Ovary (tissue), 7 donors: ENCODE measurements at regions not wholly inside any gene's neighbourhood (a gene's known extent, or its start where the extent isn't known, plus 50 kb on each side); places are given as distances from the start of the nearest gene placed in this dataset.

ENCODE experiments used
- DNase-seq, 5 donors: peaks; one replicate each; pipeline ENCODE4 v3.0.0-alpha.2; 2019 to 2020
- H3K27ac ChIP-seq, 2 donors: fragments of 200-600 bp; one replicate each; pipeline versions ENCODE4 v1.5.1 to v1.8.0; 2019 to 2022
- H3K27me3 ChIP-seq: fragments of 200-600 bp; one replicate; pipeline ENCODE4 v1.8.0; 2022
- H3K36me3 ChIP-seq: fragments of 200-600 bp; sonication (generic); one replicate; pipeline ENCODE4 v1.5.1; 2019
- H3K4me1 ChIP-seq: one replicate; pipeline ENCODE4 v1.8.1; 2013; ENCODE audit warnings: mild to moderate bottlenecking, moderate library complexity; ENCODE audit not compliant: insufficient read depth
- H3K4me3 ChIP-seq: fragments of 200-600 bp; sonication (generic); one replicate; pipeline ENCODE4 v1.5.1; 2017
- H3K9me3 ChIP-seq, 2 donors: fragments of 200-600 bp in 1 of 2; sonication (generic) in 1 of 2; one replicate each; pipeline versions ENCODE4 v1.5.1 to v1.8.1; 2013 to 2019; ENCODE audit warnings: mild to moderate bottlenecking in 1 of 2, moderate library complexity in 1 of 2
- EP300 ChIP-seq: sonication (generic); formaldehyde crosslinking; IDR thresholded peaks from one replicate; pipeline ENCODE4 v1.6.1; 2017; ENCODE audit warnings: antibody characterized with exemption
- POLR2A ChIP-seq: fragments of 450-650 bp; IDR thresholded peaks from one replicate; pipeline ENCODE4 v1.6.1; 2017; ENCODE audit warnings: antibody characterized with exemption, mild to moderate bottlenecking, moderate library complexity
- WGBS, 3 donors: extraction: QIAGEN DNeasy Blood & Tissue Kit in 1 of 3; methylation state at CpG; one replicate each; pipeline versions ENCODE4 v1.1.5 to v1.1.7; 2013 to 2017; 5-methylcytosine and 5-hydroxymethylcytosine counted together
- intact Hi-C, 4 donors: fragments of 100-400 bp; cut with DNase I; formaldehyde crosslinking; loops; one replicate each; pipeline versions ENCODE4 v1.11.0 to v1.15.1; 2022 to 2023
- TF ChIP-seq, protein P1 (sequence below), 3 donors: fragments of 450-650 bp in 2 of 3; fragments of 200-600 bp in 1 of 3; IDR thresholded peaks; one replicate each; pipeline versions ENCODE4 v1.5.1 to v1.8.0; 2016 to 2022; ENCODE audit warnings: antibody characterized with exemption in 3 of 3, mild to moderate bottlenecking in 1 of 3
- donor health status: DM: no; HTN: no; CAD: no; lungs with moderate emphysema.
- donor health status: DM: no; HTN: no; CAD: no.
- donor health status: Bipolar disorder and iron deficiency.
- donor health status: DM: no; HTN: no; CAD: no.
- donor health status: DM: yes; HTN: yes; CAD: no.

DNA sequence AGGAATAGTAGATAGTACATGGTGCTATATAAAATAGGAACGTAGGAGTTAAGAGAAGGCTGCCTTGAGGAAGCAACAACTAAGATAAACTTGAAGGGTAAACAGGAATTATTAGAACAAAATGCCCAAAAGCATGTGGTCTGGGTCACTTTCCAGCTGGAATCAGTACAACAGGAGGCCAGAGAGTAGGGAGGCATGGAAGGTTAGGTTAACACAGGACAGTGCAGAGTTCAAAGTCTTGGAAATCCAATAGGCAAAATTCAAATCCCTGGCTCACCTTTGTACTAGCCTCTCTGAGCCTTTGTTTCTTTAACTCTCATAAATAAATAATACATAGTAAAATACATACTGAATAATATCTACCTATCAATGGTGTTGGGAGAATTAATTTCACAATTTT, 69.0 kb upstream of the NEK7 start:
- intact Hi-C loops = loop anchor here in 1 of 4 donors (10.0 kb wide), 1 partner anchor 287 kb away; no protein-coding TSS in a partner anchor
- DNase-seq = no peak
- WGBS, 3 donors = 13 to 30% (median 13%) methylated on average over 1 of the region's 1 CpG
- Histone ChIP-seq H3K4me3 (no peak overlapping the region), H3K4me1 (no peaks in the 10 kb centered on the region), H3K36me3 (no peaks in the 10 kb centered on the region), H3K9me3 (no peaks in the 10 kb centered on the region), H3K27me3 (no peaks in the 10 kb centered on the region), H3K27ac (no peak overlapping the region)
- TF ChIP-seq, protein P1, sequence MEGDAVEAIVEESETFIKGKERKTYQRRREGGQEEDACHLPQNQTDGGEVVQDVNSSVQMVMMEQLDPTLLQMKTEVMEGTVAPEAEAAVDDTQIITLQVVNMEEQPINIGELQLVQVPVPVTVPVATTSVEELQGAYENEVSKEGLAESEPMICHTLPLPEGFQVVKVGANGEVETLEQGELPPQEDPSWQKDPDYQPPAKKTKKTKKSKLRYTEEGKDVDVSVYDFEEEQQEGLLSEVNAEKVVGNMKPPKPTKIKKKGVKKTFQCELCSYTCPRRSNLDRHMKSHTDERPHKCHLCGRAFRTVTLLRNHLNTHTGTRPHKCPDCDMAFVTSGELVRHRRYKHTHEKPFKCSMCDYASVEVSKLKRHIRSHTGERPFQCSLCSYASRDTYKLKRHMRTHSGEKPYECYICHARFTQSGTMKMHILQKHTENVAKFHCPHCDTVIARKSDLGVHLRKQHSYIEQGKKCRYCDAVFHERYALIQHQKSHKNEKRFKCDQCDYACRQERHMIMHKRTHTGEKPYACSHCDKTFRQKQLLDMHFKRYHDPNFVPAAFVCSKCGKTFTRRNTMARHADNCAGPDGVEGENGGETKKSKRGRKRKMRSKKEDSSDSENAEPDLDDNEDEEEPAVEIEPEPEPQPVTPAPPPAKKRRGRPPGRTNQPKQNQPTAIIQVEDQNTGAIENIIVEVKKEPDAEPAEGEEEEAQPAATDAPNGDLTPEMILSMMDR (IDR thresholded peaks at IDR 0.05) = no peak
- TF ChIP-seq EP300 (no peak), POLR2A (no peak)

DNA sequence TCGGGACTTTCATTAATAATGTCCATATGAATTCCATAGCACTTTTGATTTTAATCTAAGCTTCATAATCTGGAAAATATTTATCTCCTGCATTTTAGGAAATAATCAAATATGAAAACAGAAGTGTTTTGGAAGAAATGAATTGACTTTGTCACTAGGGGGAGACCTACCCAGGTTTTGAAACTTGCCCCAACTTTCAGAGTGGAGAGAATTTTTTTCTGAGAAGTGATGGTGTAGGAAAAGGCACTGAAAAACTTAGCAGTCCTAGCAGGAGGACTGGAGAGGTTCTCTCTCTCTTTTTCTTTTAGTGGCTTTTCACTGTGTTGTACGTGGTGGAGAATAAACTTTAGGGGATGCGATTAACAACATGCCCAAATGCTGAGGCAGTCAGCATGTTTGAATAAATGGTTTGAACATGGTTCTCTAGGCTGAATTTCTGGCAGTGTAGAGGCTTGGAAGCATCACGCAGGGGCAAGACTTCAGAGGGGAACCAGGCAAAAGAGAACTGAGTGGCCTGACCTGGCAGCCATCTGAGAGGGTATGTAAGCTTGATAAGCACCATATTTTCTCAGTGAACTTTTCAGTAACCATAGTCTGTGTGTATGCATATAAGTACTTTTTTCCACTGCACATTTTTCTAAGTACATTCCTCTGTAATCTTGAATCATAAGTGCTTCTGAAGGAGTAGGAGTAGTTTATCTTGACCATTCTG, 68.3 kb upstream of the NEK7 start:
- intact Hi-C loops = loop anchor here in 1 of 4 donors (10.0 kb wide), 1 partner anchor 286 kb away; no protein-coding TSS in a partner anchor
- Histone ChIP-seq H3K9me3 (no peaks in the 10 kb centered on the region), H3K27me3 (no peaks in the 10 kb centered on the region), H3K4me3 (no peak overlapping the region), H3K27ac (no peak overlapping the region), H3K4me1 (no peaks in the 10 kb centered on the region), H3K36me3 (no peaks in the 10 kb centered on the region)
- TF ChIP-seq EP300 = no peak
- TF ChIP-seq, protein P1 (IDR thresholded peaks at IDR 0.05) = peak in 2 of 3 donors; percentile 14 to 48
- WGBS, 3 donors = 6 to 16% (median 11%) methylated on average over 4 of the region's 4 CpGs
- no peak for DNase-seq

DNA sequence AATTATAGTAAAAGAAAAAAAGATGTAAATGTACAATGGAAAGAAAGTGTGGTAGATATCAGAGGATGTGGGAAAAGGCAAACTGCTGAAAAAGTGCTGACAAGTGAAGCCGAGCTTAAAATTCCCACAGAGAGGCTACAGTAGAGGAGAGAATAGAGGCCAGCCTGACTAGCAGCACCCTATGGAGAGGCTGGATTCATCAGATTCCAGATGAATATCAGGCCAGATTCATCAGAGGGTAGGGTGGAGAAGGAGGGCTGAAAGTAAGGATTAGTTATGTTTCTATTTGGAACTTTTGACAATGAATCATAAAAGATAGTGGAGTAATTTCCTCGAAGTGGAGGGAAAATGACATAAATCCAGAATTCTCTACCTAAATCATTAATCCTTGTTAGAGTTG, 60.4 kb upstream of the NEK7 start:
- WGBS, 3 donors = 49 to 62% (median 58%) methylated on average over 2 of the region's 2 CpGs
- TF ChIP-seq EP300 = no peak
- TF ChIP-seq, protein P1 (IDR thresholded peaks at IDR 0.05) = no peak
- no peak for TF ChIP-seq POLR2A

DNA sequence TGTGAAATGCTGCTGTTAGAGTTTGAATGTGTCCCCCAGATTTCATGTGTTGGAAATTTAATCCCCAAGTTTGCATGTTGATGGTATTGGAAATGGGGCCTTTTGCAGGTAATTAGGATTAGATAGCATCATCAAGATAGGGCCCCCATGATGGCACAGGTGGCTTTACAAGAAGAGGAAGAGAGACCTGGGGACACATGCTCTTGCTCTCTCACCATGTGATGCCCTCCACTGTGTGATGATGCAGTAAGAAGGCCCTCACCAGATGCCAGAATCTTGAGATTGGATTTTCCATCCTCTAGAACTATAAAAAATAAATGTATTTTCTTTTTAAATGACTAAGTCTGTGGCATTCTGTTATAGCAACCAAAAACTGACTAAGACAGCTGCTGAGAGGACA, 57.0 kb upstream of the NEK7 start:
- Histone ChIP-seq H3K27me3 (no peaks in the 10 kb centered on the region), H3K36me3 (no peaks in the 10 kb centered on the region), H3K4me3 (no peak overlapping the region), H3K4me1 (no peaks in the 10 kb centered on the region), H3K9me3 (no peaks in the 10 kb centered on the region), H3K27ac (no peak overlapping the region)
- DNase-seq = no peak
- TF ChIP-seq, protein P1 (IDR thresholded peaks at IDR 0.05) = no peak
- intact Hi-C loops = no loop called here

More for the DNA sequence above, 60.4 kb upstream of the NEK7 start:
- intact Hi-C loops = no loop called here
- H3K27me3 ChIP-seq = no peaks in the 10 kb centered on the region
- H3K4me1 ChIP-seq = no peaks in the 10 kb centered on the region
- DNase-seq = no peak
- H3K27ac ChIP-seq = no peak overlapping the region
- no peak overlapping the region for H3K4me3 ChIP-seq
- no peaks in the 10 kb centered on the region for H3K36me3 ChIP-seq
- H3K9me3 ChIP-seq = no peaks in the 10 kb centered on the region
